K562 (cell line): ENCODE measurements at regions not wholly inside any gene's neighbourhood (a gene's known extent, or its start where the extent isn't known, plus 50 kb on each side); places are given as distances from the start of the nearest gene placed in this dataset.

Experiments used
- ATAC-seq: fragments of 200-7000 bp; cut with Tn5 transposase; 3 replicates; pipeline ENCODE4 v1.9.1; 2020; ENCODE audit warnings: moderate library complexity
- BruUV-seq: library from RNA; stranded (reverse); fragments of 400-500 nt; replicated peaks from 2 replicates; lab custom pipeline; 2021; lab: Mats Ljungman, UMichigan
- CTCF ChIA-PET: fragments of 300-600 bp; formaldehyde crosslinking; extraction: SDS; loops from one replicate; lab custom pipeline; 2021; ENCODE audit warnings: low intra/inter-chr PET ratio; lab: Yijun Ruan, JAX
- POLR2A ChIA-PET: fragments of 300-600, 350-650 bp; sonication (Branson Sonifier 250); formaldehyde crosslinking; extraction: SDS; loops from one replicate; lab custom pipeline; 2021; ENCODE audit warnings: antibody characterized with exemption, inconsistent platforms; lab: Yijun Ruan, JAX
- DNase-seq, 4 experiments: peaks; one replicate each; pipeline versions ENCODE4 v3.0.0 to v3.0.0-alpha.2; 2011 to 2018; ENCODE audit warnings: low spot score in 3 of 4, mixed read lengths in 3 of 4; ENCODE audit errors: extremely low read depth in 1 of 4
- FAIRE-seq: peaks from 2 replicates; lab custom pipeline; 2011; peaks lifted over from hg19 to GRCh38; lab: Jason Lieb, UNC
- H2AFZ ChIP-seq: 2 replicates; pipeline ENCODE4 v1.6.0; 2011; ENCODE audit warnings: low read depth, low read length, control low read depth, inconsistent platforms
- H3K27ac ChIP-seq: fragments of 200-600 bp; 3 replicates; pipeline ENCODE4 v1.8.0; 2011; ENCODE audit warnings: low read depth, mild to moderate bottlenecking, control low read depth, inconsistent platforms, low read length, moderate library complexity, mixed read lengths; ENCODE audit errors: extremely low read depth
- H3K27me3 ChIP-seq, 2 experiments: fragments of 300-600 bp in 1 of 2; 2 replicates in 1 of 2; 3 replicates in 1 of 2; pipeline versions ENCODE4 v1.6.0 to v1.8.0; 2011; ENCODE audit warnings: inconsistent platforms in 2 of 2, low read length in 2 of 2, mild to moderate bottlenecking in 1 of 2, mixed read lengths in 1 of 2, moderate library complexity in 1 of 2; ENCODE audit not compliant: control insufficient read depth in 2 of 2, insufficient read depth in 2 of 2
- H3K36me3 ChIP-seq: fragments of 300-600 bp; 3 replicates; pipeline ENCODE4 v1.8.0; 2011; ENCODE audit warnings: mild to moderate bottlenecking, low read length, inconsistent platforms; ENCODE audit not compliant: control insufficient read depth, insufficient read depth
- H3K4me1 ChIP-seq, 2 experiments: fragments of 200-600 bp in 1 of 2; replicated peaks in 1 of 2; 2 replicates in 1 of 2; 3 replicates in 1 of 2; pipeline versions ENCODE4 v1.5.1 to v1.8.0; 2011; ENCODE audit warnings: inconsistent platforms in 2 of 2, low read length in 2 of 2, mild to moderate bottlenecking in 1 of 2, mixed read lengths in 1 of 2, moderate library complexity in 1 of 2; ENCODE audit not compliant: control insufficient read depth in 2 of 2, insufficient read depth in 2 of 2
- H3K4me2 ChIP-seq: 2 replicates; pipeline ENCODE4 v1.6.1; 2011; ENCODE audit warnings: low read length, control low read depth, inconsistent platforms, mixed read lengths; ENCODE audit not compliant: insufficient read depth
- H3K4me3 ChIP-seq: fragments of 200-600 bp; sonication (generic), shearing (Covaris generic); 2 replicates; pipeline ENCODE4 v1.5.1; 2016; ENCODE audit warnings: control low read depth, inconsistent platforms
- H3K79me2 ChIP-seq: fragments of 200-600 bp; 3 replicates; pipeline ENCODE4 v1.8.0; 2011; ENCODE audit warnings: low read length, inconsistent platforms; ENCODE audit not compliant: control insufficient read depth, insufficient read depth
- H3K9ac ChIP-seq, 2 experiments: 2 replicates each; pipeline versions ENCODE4 v1.6.0 to v1.6.1; 2011; ENCODE audit warnings: low read depth in 2 of 2, low read length in 2 of 2, control low read depth in 1 of 2, inconsistent platforms in 1 of 2, mild to moderate bottlenecking in 1 of 2, mixed read lengths in 1 of 2; ENCODE audit not compliant: insufficient read depth in 1 of 2
- H3K9me1 ChIP-seq: one replicate; pipeline ENCODE4 v1.6.0; 2011; ENCODE audit warnings: inconsistent platforms, mild to moderate bottlenecking, low read length, moderate library complexity; ENCODE audit not compliant: control insufficient read depth, insufficient read depth
- H3K9me3 ChIP-seq: replicated peaks from 2 replicates; pipeline ENCODE4 v1.5.1; 2011; ENCODE audit warnings: low read depth, low read length, inconsistent platforms; ENCODE audit not compliant: control insufficient read depth, insufficient read depth
- H4K20me1 ChIP-seq: replicated peaks from 2 replicates; pipeline ENCODE4 v1.6.1; 2011; ENCODE audit warnings: low read length, inconsistent platforms, mixed read lengths; ENCODE audit not compliant: control insufficient read depth, insufficient read depth
- ASH1L ChIP-seq: fragments of 450-650 bp; IDR thresholded peaks from 2 replicates; pipeline ENCODE4 v1.6.1; 2018; ENCODE audit warnings: borderline replicate concordance, mild to moderate bottlenecking, low read depth; ENCODE audit not compliant: partially characterized antibody
- L3MBTL2 ChIP-seq: fragments of 450-650 bp; IDR thresholded peaks from 2 replicates; pipeline ENCODE4 v1.6.1; 2016; ENCODE audit warnings: mild to moderate bottlenecking, moderate library complexity
- NFXL1 ChIP-seq: fragments of 450-650 bp; formaldehyde crosslinking; IDR thresholded peaks from 2 replicates; pipeline ENCODE4 v1.4.0; 2021; ENCODE audit warnings: mild to moderate bottlenecking
- PHB2 ChIP-seq: fragments of 450-650 bp; IDR thresholded peaks from 2 replicates; pipeline ENCODE4 v1.6.1; 2017; ENCODE audit warnings: low read depth
- RBM15 ChIP-seq: fragments of 200-400 bp; formaldehyde crosslinking; IDR thresholded peaks from 2 replicates; pipeline ENCODE4 v1.6.1; 2018; ENCODE audit warnings: mild to moderate bottlenecking, low read length, moderate library complexity; ENCODE audit not compliant: insufficient read depth
- SP1 ChIP-seq: sonication (generic); formaldehyde crosslinking; IDR thresholded peaks from 2 replicates; pipeline ENCODE4 v1.8.1; 2022; ENCODE audit warnings: mild to moderate bottlenecking, missing genetic modification reagents
- SP2 ChIP-seq: IDR thresholded peaks from 2 replicates; pipeline ENCODE4 v1.6.1; 2011; ENCODE audit warnings: mild to moderate bottlenecking, low read depth, low read length, moderate library complexity; ENCODE audit not compliant: poor library complexity, severe bottlenecking; ENCODE audit errors: extremely low read depth
- TBL1XR1 ChIP-seq, 2 experiments: IDR thresholded peaks; 2 replicates each; pipeline ENCODE4 v1.6.1; 2012; ENCODE audit warnings: improper control_type of control experiment in 2 of 2, low read length in 2 of 2, mild to moderate bottlenecking in 1 of 2
- TBP ChIP-seq: optimal IDR thresholded peaks from 2 replicates; pipeline ENCODE3; 2011; ENCODE audit warnings: low read depth, low read length, improper control_type of control experiment
- ZNF12 ChIP-seq: sonication (generic); formaldehyde crosslinking; IDR thresholded peaks from 2 replicates; pipeline ENCODE4 v1.4.0; 2020; ENCODE audit warnings: mild to moderate bottlenecking, missing genetic modification reagents
- ZNF354B ChIP-seq: fragments of 250-450 bp; sonication (Bioruptor Pico); IDR thresholded peaks from 2 replicates; pipeline ENCODE4 v1.4.0; 2020
- WGBS: fragments of 100-300 bp; shearing (Covaris generic); methylation state at CpG from one replicate; pipeline ENCODE4 v1.1.6; 2016; ENCODE audit warnings: low coverage, mixed read lengths; ENCODE audit not compliant: insufficient coverage; ENCODE audit errors: missing lambda C conversion rate; 5-methylcytosine and 5-hydroxymethylcytosine counted together
- in situ Hi-C: fragments of 300-500 bp; cut with MboI; formaldehyde crosslinking; loops from 4 replicates; pipeline ENCODE4 v1.15.0; 2018; ENCODE audit warnings: inconsistent platforms, mixed read lengths
- intact Hi-C: fragments of 100-400 bp; cut with micrococcal nuclease; formaldehyde crosslinking; loops from 2 replicates; pipeline ENCODE4 v1.14.2; 2022
- TF ChIP-seq, protein P1 (sequence below): fragments of 250-450 bp; sonication (Bioruptor Pico); IDR thresholded peaks from 2 replicates; pipeline ENCODE4 v1.8.0; 2021; ENCODE audit warnings: moderate library complexity, mild to moderate bottlenecking, inconsistent platforms
- TF ChIP-seq, protein P2 (sequence below): fragments of 250-450 bp; sonication (Bioruptor Pico); IDR thresholded peaks from 2 replicates; pipeline ENCODE4 v1.8.0; 2021; ENCODE audit warnings: borderline replicate concordance, mild to moderate bottlenecking, moderate library complexity; ENCODE audit not compliant: poor library complexity, severe bottlenecking
- TF ChIP-seq, protein P3 (sequence below): fragments of 450-650 bp; formaldehyde crosslinking; conservative IDR thresholded peaks from 2 replicates; pipeline ENCODE4 v1.4.0; 2022; ENCODE audit warnings: mild to moderate bottlenecking, missing genetic modification characterization
- TF ChIP-seq, protein P4 (sequence below): fragments of 450-650 bp; formaldehyde crosslinking; IDR thresholded peaks from 2 replicates; pipeline ENCODE4 v1.4.0; 2020; ENCODE audit warnings: mild to moderate bottlenecking, mixed read lengths

DNA sequence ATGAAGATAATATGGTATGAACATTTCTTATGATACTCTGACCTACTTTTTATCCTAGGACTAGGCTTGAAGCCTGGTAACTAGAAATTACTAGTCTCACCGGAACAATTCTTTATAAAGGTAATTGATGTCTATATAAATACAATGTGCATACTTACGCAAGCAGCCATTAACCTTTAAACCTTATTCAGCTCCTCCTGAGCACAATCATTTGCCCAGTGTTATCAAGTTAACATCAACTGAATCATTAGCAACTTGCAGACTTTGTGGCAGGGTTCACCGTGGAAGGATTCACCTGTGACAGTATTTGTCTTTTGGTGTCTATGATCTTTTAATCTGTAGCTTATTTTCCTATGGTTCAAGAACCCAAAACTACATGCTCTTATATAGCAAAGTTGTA, 508.6 kb upstream of the KLHL1 start:
- H3K9me1 ChIP-seq: no peaks in the 10 kb centered on the region
- no peaks in the 10 kb centered on the region for H3K4me1 ChIP-seq
- in situ Hi-C loops: no loop called here
- WGBS: 3% methylated on average over 3 of the region's 3 CpGs
- H4K20me1 ChIP-seq: no peaks in the 10 kb centered on the region
- H3K9me3 ChIP-seq: no peaks in the 10 kb centered on the region
- H3K4me2 ChIP-seq: no peak overlapping the region
- BruUV-seq: no TSS peak
- TF ChIP-seq L3MBTL2 (no peak), NFXL1 (CRISPR knock-in tag) (no peak), PHB2 (no peak), ZNF12 (no peak), TBL1XR1 (IDR thresholded peaks at IDR 0.05; ENCODE audit: low read length in 2 of 2) (no peak), RBM15 (no peak), TBP (no peak), ZNF354B (CRISPR knock-in tag) (no peak), SP1 (no peak), SP2 (no peak), ASH1L (no peak)
- TF ChIP-seq, protein P1, sequence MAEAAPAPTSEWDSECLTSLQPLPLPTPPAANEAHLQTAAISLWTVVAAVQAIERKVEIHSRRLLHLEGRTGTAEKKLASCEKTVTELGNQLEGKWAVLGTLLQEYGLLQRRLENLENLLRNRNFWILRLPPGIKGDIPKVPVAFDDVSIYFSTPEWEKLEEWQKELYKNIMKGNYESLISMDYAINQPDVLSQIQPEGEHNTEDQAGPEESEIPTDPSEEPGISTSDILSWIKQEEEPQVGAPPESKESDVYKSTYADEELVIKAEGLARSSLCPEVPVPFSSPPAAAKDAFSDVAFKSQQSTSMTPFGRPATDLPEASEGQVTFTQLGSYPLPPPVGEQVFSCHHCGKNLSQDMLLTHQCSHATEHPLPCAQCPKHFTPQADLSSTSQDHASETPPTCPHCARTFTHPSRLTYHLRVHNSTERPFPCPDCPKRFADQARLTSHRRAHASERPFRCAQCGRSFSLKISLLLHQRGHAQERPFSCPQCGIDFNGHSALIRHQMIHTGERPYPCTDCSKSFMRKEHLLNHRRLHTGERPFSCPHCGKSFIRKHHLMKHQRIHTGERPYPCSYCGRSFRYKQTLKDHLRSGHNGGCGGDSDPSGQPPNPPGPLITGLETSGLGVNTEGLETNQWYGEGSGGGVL (CRISPR knock-in tag): no peak
- TF ChIP-seq, protein P2, sequence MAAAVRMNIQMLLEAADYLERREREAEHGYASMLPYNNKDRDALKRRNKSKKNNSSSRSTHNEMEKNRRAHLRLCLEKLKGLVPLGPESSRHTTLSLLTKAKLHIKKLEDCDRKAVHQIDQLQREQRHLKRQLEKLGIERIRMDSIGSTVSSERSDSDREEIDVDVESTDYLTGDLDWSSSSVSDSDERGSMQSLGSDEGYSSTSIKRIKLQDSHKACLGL: no peak
- TF ChIP-seq, protein P3, sequence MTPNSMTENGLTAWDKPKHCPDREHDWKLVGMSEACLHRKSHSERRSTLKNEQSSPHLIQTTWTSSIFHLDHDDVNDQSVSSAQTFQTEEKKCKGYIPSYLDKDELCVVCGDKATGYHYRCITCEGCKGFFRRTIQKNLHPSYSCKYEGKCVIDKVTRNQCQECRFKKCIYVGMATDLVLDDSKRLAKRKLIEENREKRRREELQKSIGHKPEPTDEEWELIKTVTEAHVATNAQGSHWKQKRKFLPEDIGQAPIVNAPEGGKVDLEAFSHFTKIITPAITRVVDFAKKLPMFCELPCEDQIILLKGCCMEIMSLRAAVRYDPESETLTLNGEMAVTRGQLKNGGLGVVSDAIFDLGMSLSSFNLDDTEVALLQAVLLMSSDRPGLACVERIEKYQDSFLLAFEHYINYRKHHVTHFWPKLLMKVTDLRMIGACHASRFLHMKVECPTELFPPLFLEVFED (CRISPR knock-in tag): no peak
- TF ChIP-seq, protein P4, sequence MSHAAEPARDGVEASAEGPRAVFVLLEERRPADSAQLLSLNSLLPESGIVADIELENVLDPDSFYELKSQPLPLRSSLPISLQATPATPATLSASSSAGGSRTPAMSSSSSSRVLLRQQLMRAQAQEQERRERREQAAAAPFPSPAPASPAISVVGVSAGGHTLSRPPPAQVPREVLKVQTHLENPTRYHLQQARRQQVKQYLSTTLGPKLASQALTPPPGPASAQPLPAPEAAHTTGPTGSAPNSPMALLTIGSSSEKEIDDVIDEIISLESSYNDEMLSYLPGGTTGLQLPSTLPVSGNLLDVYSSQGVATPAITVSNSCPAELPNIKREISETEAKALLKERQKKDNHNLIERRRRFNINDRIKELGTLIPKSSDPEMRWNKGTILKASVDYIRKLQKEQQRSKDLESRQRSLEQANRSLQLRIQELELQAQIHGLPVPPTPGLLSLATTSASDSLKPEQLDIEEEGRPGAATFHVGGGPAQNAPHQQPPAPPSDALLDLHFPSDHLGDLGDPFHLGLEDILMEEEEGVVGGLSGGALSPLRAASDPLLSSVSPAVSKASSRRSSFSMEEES (CRISPR knock-in tag): no peak
- ATAC-seq (no peak), DNase-seq (no peak), FAIRE-seq (no peak)
- H3K27ac ChIP-seq: no peak overlapping the region
- no peak overlapping the region for H3K4me3 ChIP-seq
- no peaks in the 10 kb centered on the region for H3K79me2 ChIP-seq
- no peaks in the 10 kb centered on the region for H3K27me3 ChIP-seq
- intact Hi-C loops: no loop called here
- ChIA-PET POLR2A (no interaction called here), CTCF (no interaction called here)
- H3K9ac ChIP-seq: no peak overlapping the region
- no peaks in the 10 kb centered on the region for H3K36me3 ChIP-seq
- no peak overlapping the region for H2AFZ ChIP-seq
